DND-41 (cell line): ENCODE measurements at regions not wholly inside any gene's neighbourhood (a gene's known extent, or its start where the extent isn't known, plus 50 kb on each side); places are given as distances from the start of the nearest gene placed in this dataset.

Experiments used
- ATAC-seq: fragments of 200-7000 bp; cut with Tn5 transposase; 3 replicates; pipeline ENCODE4 v1.9.1; 2021; ENCODE audit warnings: low read depth; ENCODE audit not compliant: insufficient read depth
- DNase-seq: peaks from one replicate; pipeline ENCODE4 v3.0.0-alpha.2; 2020
- H2AFZ ChIP-seq: 2 replicates; pipeline ENCODE4 v1.6.0; 2012; ENCODE audit warnings: low read depth, low read length
- H3K27ac ChIP-seq: 2 replicates; pipeline ENCODE4 v1.5.1; 2012; ENCODE audit warnings: low read length, inconsistent platforms
- H3K27me3 ChIP-seq: fragments of 200-600 bp; sonication (generic); 2 replicates; pipeline ENCODE4 v1.6.0; 2012; ENCODE audit warnings: low read length, mild to moderate bottlenecking, inconsistent platforms; ENCODE audit not compliant: insufficient read depth, poor library complexity
- H3K36me3 ChIP-seq: 2 replicates; pipeline ENCODE4 v1.5.1; 2012; ENCODE audit warnings: low read length, inconsistent platforms; ENCODE audit not compliant: insufficient read depth
- H3K4me1 ChIP-seq: 2 replicates; pipeline ENCODE4 v1.5.1; 2012; ENCODE audit warnings: mild to moderate bottlenecking, low read length; ENCODE audit not compliant: insufficient read depth
- H3K4me2 ChIP-seq: 2 replicates; pipeline ENCODE4 v1.6.0; 2012; ENCODE audit warnings: mild to moderate bottlenecking, moderate library complexity, low read length, inconsistent platforms; ENCODE audit not compliant: insufficient read depth
- H3K4me3 ChIP-seq, 2 experiments: fragments of 200-600 bp in 1 of 2; shearing (Covaris generic) in 1 of 2; 2 replicates each; pipeline ENCODE4 v1.5.1; 2012 to 2016; ENCODE audit warnings: inconsistent platforms in 2 of 2, low read length in 2 of 2, mild to moderate bottlenecking in 2 of 2, low read depth in 1 of 2, moderate library complexity in 1 of 2
- H3K79me2 ChIP-seq: 2 replicates; pipeline ENCODE4 v1.6.0; 2012; ENCODE audit warnings: low read length, inconsistent platforms; ENCODE audit not compliant: insufficient read depth
- H3K9ac ChIP-seq: 2 replicates; pipeline ENCODE4 v1.6.0; 2012; ENCODE audit warnings: low read depth, mild to moderate bottlenecking, inconsistent platforms, low read length, moderate library complexity
- H3K9me3 ChIP-seq: 2 replicates; pipeline ENCODE4 v1.5.1; 2012; ENCODE audit warnings: low read length, moderate library complexity, mild to moderate bottlenecking, inconsistent platforms; ENCODE audit not compliant: insufficient read depth, severe bottlenecking
- H4K20me1 ChIP-seq: 2 replicates; pipeline ENCODE4 v1.6.0; 2012; ENCODE audit warnings: low read length; ENCODE audit not compliant: insufficient read depth
- CTCF ChIP-seq: IDR thresholded peaks from 2 replicates; pipeline ENCODE4 v1.5.1; 2012; ENCODE audit warnings: borderline replicate concordance, low read length, moderate library complexity, mild to moderate bottlenecking; ENCODE audit not compliant: poor library complexity, severe bottlenecking; ENCODE audit errors: extremely low read depth
- EZH2 ChIP-seq: IDR thresholded peaks from 3 replicates; pipeline ENCODE4 v1.6.1; 2012; ENCODE audit warnings: borderline replicate concordance, low read depth, mild to moderate bottlenecking, moderate library complexity, low read length, inconsistent platforms; ENCODE audit not compliant: severe bottlenecking

- no peaks in the 10 kb centered on the region for H3K9me3 ChIP-seq
- no peak overlapping the region for H3K27ac ChIP-seq
- ATAC-seq (no peak), DNase-seq (no peak)
- no peak overlapping the region for H3K4me3 ChIP-seq
- no peaks in the 10 kb centered on the region for H3K79me2 ChIP-seq
- no peaks in the 10 kb centered on the region for H4K20me1 ChIP-seq
- no peak overlapping the region for H3K9ac ChIP-seq
- no peak for TF ChIP-seq EZH2
- TF ChIP-seq CTCF = no peak
- H2AFZ ChIP-seq = no peak overlapping the region
- no peak overlapping the region for H3K4me2 ChIP-seq
- H3K4me1 ChIP-seq = no peaks in the 10 kb centered on the region
- H3K36me3 ChIP-seq = no peaks in the 10 kb centered on the region
- H3K27me3 ChIP-seq = no peaks in the 10 kb centered on the region
Observed at GRCh38 chrX:23525531-23525930, 141.8 kb upstream of the PRDX4 start.

- Histone ChIP-seq H3K4me1 (no peaks in the 10 kb centered on the region), H4K20me1 (no peaks in the 10 kb centered on the region), H3K4me2 (no peak overlapping the region), H3K27me3 (no peaks in the 10 kb centered on the region), H3K4me3 (no peak overlapping the region), H3K9me3 (no peaks in the 10 kb centered on the region), H3K27ac (no peak overlapping the region), H3K9ac (no peak overlapping the region), H3K79me2 (no peaks in the 10 kb centered on the region), H3K36me3 (no peaks in the 10 kb centered on the region), H2AFZ (no peak overlapping the region)
- DNase-seq (no peak), ATAC-seq (no peak)
- TF ChIP-seq CTCF (no peak), EZH2 (no peak)
Observed at GRCh38 chrX:23540532-23540931, 126.8 kb upstream of the PRDX4 start.

- Histone ChIP-seq H3K9ac (no peak overlapping the region), H3K36me3 (no peaks in the 10 kb centered on the region), H3K9me3 (no peaks in the 10 kb centered on the region), H3K79me2 (no peaks in the 10 kb centered on the region), H3K4me3 (no peak overlapping the region), H3K27me3 (no peaks in the 10 kb centered on the region), H3K4me2 (no peak overlapping the region), H3K27ac (no peak overlapping the region), H2AFZ (no peak overlapping the region), H4K20me1 (no peaks in the 10 kb centered on the region), H3K4me1 (no peaks in the 10 kb centered on the region)
- TF ChIP-seq CTCF (no peak), EZH2 (no peak)
- ATAC-seq (no peak), DNase-seq (no peak)
Observed at GRCh38 chrX:23548164-23548563, 119.1 kb upstream of the PRDX4 start.

- Histone ChIP-seq H3K4me3 (no peak overlapping the region), H3K27ac (no peak overlapping the region), H3K36me3 (no peaks in the 10 kb centered on the region), H3K27me3 (no peaks in the 10 kb centered on the region), H3K4me2 (no peak overlapping the region), H3K79me2 (no peaks in the 10 kb centered on the region), H3K4me1 (no peaks in the 10 kb centered on the region), H4K20me1 (no peaks in the 10 kb centered on the region), H2AFZ (no peak overlapping the region), H3K9ac (no peak overlapping the region), H3K9me3 (no peaks in the 10 kb centered on the region)
- DNase-seq (no peak), ATAC-seq (no peak)
- TF ChIP-seq EZH2 = no peak
- TF ChIP-seq CTCF = no peak
Observed at GRCh38 chrX:23552303-23552702, 115.0 kb upstream of the PRDX4 start.
